Right ventricle myocardium inferior (tissue), 1 donor: ENCODE measurements at regions not wholly inside any gene's neighbourhood (a gene's known extent, or its start where the extent isn't known, plus 50 kb on each side); places are given as distances from the start of the nearest gene placed in this dataset.
"Not testable (repeated sequence)": the region's sequence is repeated elsewhere in the genome, so short reads cannot be mapped to it uniquely, and the experiment has no call there.

Experiments
- ATAC-seq: fragments of 200-7000 bp; cut with Tn5 transposase; one replicate; pipeline ENCODE4 v1.9.1; 2020; ENCODE audit warnings: mild to moderate bottlenecking, moderate library complexity
- DNase-seq: peaks from one replicate; pipeline ENCODE4 v3.0.0; 2021; ENCODE audit errors: missing footprints
- intact Hi-C: fragments of 100-400 bp; cut with DNase I; formaldehyde crosslinking; loops from one replicate; pipeline ENCODE4 v1.11.0; 2022
- donor health status: DM: no; HTN: yes; CAD: no; lungs with severe emphysema.

DNA sequence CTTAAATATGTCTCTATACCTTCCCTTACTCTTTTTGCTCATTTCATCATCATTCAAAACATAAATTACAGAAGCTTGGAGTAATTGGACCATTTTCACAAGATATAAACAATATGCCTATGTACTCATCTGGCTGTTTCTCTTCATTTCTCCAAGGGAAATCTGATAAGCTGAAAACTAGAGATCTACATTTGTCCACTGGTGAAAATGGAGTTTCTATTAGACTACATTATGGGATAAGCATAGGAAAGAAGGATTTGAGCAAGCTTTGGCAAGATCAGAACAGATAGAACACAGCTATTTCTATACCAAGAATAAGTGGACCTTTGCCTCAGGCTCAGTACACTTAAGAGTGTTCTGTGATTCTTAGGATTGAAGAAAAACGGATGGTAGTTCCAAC, 404.4 kb downstream of the GASK1B start:
- intact Hi-C loops: no loop called here
- ATAC-seq (no peak), DNase-seq (no peak)

DNA sequence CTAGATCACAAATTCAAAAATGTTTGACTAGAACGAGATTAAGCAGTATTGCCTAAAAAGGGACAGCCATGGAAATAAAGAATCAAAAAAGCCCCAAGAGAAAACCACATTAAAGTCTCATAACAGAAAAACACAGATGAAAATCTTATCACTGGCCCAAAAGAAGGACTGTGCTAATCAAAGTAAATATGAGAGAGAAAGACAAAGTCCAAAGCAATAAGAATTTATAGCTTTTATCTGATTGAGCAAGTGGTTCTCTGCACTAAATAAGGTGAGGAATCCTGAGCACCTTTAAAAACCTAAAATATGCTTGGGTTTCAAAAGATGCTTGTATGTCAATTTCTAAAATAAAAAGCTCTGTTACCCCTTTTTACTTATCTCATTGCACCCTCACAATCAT, 409.3 kb downstream of the GASK1B start:
- no peak for ATAC-seq
- no peak for DNase-seq
- intact Hi-C loops: no loop called here

DNA sequence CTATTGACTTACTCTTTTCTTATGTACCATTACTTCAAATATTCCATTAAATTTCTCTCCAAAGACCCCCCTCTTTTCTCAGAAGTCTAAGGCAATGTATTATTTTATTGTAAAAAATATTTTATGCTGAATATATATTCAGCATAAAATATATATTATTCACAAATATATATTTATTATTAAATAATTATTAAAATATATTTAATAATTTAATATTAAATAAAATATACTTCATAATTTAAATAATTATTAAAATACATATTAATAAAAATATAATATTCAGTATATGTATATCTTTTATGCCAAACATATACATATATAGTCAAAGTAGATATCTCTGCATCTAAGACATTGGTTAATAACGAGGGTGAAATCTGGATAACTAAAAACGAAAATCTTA, 418.4 kb downstream of the GASK1B start:
- no peak for DNase-seq
- ATAC-seq: no peak
- intact Hi-C loops: no loop called here

DNA sequence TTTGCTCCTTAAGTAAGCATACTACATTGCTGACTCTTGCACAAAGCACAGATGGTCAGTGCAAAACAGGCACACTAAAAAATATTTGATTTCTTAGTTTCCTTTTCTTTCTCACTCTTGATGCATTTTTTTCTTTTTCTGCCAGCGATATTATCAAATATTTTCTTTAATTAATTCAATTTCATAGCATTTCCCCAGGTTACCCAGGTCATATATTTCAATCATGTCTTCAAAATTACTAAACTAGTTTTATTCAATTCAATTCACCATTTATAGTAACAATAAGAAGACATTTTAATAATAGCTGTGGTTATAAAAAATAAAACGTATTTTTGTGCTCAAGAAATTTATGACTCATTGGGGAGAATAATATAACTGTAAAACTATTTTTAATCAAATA, 421.2 kb downstream of the GASK1B start:
- DNase-seq: no peak
- intact Hi-C loops: no loop called here
- ATAC-seq: no peak

DNA sequence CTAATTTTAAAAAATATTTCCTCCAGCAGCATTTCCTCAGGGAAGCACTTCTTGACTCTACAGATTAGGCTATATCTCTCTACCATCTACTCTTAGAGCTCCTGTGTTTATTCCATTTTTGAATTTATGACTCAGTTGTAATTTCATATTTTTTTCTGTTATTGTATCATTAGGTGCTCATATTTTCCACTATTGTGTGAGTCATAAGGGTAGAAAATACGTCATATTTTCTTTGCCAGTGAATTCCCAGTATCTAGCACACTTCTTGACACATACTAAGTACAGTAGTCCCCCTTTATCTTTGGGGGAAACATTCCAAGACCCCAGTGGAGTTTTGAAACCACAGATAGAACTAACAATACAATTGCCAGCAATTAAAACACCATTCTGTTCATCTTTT, 431.2 kb downstream of the GASK1B start:
- DNase-seq: no peak
- intact Hi-C loops: no loop called here
- ATAC-seq: no peak

DNA sequence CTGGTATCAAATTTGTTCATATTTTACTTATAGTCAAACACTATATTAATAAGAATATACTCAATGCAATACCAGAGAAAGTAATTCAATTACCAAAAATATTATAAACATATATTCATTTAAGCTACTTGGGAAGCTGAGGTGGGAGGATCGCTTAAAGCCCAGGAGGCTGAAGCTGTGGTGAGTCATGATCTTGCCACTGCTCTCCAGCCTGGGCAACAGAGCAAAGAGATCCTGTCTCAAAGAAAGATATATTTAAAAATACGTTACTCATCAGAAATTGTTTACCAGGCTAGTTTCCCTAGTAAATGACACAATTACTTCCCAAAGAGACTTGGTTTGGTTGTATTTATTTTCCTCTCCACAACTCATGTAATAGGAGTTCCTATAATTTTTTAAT, 433.6 kb downstream of the GASK1B start:
- ATAC-seq (no peak), DNase-seq (no peak)
- intact Hi-C loops: no loop called here

DNA sequence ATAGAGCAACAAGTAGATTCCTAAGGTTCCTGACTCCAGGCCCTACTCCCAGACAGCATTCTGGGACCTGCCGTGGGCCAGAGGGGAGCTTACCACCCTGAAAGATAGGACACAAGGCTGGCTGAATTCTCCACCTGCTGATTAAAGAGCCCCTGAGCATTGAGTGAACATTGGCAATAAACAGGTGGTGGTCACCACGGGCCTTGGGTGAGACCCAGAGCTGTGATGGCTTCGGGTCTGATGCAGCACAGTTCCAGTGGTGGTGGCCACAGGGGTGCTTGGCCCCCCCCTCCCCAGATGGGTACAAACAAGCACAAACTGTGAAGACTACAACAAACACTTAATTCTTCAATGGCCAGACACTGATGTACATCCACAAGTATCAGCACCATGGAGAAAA, 444.6 kb downstream of the GASK1B start:
- intact Hi-C loops: no loop called here
- ATAC-seq (no peak), DNase-seq (no peak)

DNA sequence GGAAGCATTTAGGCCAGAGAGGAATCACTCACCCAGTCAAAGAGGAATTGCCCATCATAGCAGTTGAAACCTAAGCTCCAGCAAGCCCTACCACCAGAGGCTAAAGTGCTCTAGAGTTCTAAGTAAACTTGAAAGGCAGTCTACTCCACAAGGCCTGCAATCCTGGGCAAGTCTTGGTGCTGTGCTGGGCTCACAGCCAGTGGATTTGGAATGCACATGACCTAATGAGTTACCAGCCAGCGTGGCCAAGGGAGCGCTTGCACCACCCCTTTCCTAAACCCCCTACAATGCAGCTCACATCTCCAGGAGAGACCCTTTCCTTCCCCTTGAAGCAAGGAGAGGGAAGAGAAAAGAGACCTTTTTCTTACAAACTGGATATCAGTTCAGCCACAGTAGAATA, 445.7 kb downstream of the GASK1B start:
- intact Hi-C loops: no loop called here
- DNase-seq: no peak
- ATAC-seq: no peak

DNA sequence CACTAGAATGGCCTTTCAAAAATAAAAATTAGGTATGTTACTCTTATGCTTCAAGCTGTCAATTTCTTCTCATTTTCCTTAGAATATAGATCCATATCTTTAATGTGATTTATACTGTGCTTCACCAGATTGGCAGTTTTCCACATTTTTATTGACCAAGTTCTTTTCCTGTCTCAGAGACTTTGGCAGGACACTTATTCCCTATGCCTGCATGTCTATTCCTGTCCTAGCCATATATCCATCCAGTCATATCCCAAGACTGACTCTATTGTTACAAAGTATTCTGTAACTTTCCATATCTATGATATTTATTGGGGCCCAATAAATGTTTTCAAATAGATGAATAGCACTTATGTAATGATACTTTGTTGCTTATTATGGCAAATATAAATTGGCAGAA, 450.7 kb downstream of the GASK1B start:
- DNase-seq (no peak), ATAC-seq (no peak)
- intact Hi-C loops: no loop called here

DNA sequence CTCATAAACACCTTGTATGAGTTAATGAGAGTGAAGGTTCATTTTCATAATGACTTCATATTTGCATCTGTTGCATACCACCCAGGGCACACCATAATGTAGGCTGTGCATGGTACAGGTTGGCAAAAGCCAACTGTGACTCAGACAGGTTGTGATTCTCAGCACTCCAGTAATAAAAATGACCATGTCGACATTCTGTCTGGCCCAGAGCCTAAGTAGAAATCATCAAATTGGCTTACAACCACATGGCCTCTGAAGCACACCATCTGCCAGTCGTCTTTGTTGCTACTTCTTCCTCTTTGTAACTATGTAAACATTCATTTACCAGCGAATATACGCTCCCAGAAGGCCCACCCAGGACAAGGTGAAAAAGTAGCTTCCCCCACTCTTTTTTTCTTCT, 459.5 kb downstream of the GASK1B start:
- intact Hi-C loops: no loop called here
- DNase-seq: no peak
- ATAC-seq: no peak

DNA sequence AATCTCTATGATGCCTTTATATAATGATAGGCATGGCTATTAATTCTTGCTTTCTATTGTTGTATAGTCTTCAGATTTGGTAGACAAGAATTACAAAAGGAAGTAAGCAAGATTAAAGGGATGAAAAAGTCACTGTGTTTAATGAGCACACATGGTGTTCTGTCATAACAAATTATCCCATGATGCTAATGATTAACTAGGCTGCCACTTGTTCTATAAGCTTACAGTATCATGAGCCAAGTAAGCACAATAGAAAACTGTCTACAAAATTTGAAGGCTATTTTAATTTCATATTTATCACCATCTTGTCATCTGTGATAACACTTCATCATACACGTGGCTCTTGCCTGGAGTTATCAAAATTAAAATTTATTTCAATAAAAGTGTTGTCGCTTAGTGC, 466.7 kb downstream of the GASK1B start:
- intact Hi-C loops: no loop called here
- no peak for ATAC-seq
- DNase-seq: no peak

DNA sequence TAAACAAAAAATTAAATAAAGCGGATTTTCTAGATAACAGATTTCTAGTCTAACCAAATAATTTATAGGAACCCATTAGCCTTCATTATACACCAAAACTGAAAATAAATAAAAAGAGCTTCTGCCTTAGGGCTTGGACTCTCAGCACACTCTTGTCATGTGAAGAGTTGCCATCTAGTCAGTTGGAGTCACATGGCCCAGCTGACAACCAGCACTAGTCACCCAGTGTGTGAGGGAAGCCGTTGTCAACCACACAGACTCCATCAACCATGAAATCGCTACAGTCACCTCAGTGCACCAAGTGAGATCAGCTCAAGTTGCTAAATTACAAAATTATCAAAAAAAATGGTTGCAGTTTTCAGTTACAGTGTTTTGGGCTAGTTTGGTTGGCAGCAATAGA, 470.0 kb downstream of the GASK1B start:
- intact Hi-C loops: loop anchor here (5.0 kb wide), 1 partner anchor 469 kb away; the partner anchor contains the start of gene GASK1B
- DNase-seq (no peak), ATAC-seq (no peak)

DNA sequence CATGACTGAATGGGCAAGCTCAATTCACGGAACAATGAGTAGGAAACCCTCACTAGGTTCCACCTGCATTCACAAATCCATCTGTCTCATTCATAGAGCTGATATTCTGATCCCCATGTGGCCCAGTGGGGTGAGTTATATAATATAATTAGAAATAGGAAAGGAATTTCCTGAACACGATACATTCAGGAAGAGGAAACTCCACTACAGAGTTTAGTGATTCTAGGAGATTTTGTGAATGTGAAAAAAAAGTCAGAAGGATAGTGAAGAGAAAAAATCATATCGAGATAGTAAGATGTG, 471.2 kb downstream of the GASK1B start:
- ATAC-seq (no peak), DNase-seq (no peak)

DNA sequence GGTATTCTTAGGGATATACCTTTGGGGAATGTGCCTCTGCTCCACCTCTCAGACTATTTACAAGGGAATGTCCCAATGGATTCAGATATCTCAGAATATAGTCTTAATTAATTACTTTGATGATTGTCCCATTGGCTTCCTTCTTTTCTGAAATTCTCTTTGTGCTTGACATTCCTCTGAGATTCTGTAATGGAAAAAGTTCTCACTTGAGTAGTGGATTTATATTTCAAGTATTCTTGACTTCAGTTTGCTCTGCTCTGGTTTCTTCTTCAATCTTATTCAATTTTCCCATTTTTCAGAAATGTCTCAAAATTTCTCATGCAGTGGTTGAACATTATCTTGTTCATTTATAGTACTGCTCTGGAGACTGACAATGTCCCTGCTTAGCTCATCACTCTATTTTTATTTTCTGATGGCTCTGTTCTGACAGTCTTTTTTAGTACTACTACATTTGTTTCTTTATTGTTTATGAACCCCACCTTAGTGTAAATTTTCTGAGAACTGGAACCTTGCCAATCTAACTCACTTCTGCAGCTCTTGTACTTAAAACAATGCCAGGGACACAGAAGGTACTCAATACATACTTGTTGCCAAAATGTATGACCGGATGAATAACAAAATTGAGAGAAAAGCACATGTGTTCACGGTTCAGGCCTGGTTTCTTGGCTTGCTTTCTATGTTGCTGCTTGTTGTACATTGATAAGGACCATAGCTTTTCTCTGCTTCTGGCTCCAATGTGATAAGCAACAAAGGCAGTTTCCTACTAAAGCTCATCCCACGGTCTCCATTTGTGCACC, 471.7 kb downstream of the GASK1B start:
- intact Hi-C loops: loop anchor here (5.0 kb wide), 1 partner anchor 471 kb away; the partner anchor contains the start of gene GASK1B
- no peak for ATAC-seq
- DNase-seq: no peak

More for the DNA sequence above, 471.2 kb downstream of the GASK1B start:
- intact Hi-C loops: loop anchor here (5.0 kb wide), 1 partner anchor 471 kb away; the partner anchor contains the start of gene GASK1B

DNA sequence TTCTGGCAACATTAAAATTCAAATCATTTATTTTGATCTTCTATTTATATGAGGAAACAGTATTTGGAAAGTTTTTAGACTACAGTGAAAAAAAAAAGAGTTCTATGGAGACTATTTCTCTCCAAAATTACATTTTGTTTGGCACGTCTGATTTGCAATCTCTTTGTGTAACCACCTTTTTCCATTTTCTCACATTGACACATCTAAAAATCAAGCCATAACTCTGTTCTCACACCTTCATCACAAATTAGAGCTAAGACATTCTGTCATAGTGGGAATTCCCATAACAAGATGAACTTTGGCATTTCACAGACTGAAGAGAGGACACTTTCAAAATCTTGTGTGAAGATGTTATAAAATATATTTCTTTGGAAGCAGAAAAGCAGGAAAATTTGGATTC, 468.9 kb downstream of the GRIA2 start:
- ATAC-seq (no peak), DNase-seq (no peak)
- intact Hi-C loops: no loop called here

DNA sequence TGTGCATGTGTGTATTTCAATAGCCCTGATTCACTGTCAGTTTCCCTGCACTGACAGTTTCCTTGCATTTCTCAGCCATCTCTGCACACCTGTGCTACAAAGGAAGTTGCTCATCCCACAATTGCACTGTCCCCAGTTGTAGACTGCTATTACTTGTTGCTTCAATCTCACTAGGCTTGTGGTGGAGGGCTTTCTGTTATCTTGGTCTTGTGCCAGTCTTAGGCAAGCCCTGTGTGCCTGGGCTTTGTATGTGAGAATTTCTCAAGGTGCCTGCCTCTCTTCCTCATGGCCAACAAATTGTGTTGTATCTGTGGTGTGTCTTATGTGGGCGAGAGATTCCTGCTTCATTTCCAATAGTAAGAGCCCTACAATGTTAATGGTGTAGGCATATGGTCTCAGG, 467.4 kb downstream of the GRIA2 start:
- intact Hi-C loops: no loop called here
- ATAC-seq: no peak
- DNase-seq: no peak

DNA sequence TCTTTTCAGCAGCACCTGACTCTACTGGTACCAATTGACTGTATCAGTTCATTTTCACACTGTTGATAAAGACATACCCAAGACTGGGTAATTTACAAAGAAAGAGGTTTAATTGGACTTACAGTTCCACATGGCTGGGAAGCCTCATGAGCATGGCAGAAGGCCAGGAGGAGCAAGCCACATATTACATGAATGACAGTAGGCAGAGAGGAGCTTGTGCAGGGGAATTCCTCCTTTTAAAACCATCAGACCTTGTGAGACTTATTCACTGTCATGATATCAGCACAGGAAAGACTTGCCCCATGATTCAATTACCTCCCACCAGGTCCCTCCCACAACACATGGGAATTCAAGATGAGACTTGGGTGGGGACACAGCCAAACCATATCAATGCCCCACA, 458.8 kb downstream of the GRIA2 start:
- ATAC-seq, intact Hi-C loops, DNase-seq: not testable (repeated sequence)

DNA sequence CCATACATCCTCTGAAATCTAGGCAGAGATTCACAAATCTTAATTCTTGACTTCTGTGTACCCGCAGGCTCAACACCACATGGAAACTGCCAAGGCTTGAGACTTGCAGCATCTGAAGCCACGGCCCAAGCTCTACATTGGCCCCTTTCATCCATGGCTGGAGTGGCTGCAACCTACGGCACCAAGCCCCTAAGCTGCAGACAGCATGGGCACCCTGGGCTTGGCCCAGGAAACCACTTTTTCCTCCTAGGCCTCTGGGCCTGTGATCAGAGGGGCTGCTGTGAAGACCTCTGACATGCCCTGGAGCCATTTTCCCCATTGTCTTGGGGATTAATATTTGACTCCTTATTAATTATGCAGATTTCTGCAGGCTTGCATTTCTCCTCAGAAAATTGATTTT, 457.9 kb downstream of the GRIA2 start:
- DNase-seq (no peak), ATAC-seq (no peak)
- intact Hi-C loops: no loop called here

DNA sequence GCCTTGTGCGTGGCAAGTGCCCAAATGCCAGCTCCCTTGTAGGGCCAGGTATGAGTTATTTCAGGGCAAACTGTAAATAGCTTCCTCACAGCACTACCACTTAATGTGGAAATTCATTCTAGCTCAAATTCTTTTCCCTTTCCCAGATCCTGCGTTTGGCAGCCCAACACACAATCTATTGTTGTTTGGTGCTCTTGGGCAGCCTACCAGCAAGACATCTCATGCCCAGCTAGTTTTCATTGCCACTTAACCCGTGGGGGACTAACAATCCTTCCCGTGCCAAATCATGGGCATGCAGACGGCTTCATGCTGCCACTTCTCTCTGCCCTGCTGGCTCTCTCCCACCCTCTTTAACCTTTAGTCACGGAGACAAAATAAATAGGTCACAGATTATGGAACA, 454.2 kb downstream of the GRIA2 start:
- DNase-seq (no peak), ATAC-seq (no peak)
- intact Hi-C loops: no loop called here

DNA sequence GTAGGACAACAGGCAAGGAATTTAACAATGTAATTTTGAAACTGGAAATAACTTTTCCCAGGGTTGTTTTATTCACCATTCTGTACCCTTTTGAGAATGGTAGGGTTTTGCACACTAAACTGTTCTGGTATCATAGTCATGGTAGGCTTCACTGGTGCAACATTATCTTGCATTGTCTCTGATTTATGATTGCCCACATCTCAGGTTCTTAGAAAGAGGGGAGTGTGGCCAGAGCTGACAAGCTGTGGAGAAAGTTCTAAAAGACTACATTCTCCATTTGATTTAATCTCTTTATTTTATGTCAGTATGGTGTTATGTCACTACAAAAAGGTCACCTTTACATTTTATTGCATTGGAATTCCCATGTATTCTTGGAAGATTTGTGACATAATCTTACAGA, 447.3 kb downstream of the GRIA2 start:
- ATAC-seq (no peak), DNase-seq (no peak)
- intact Hi-C loops: no loop called here

DNA sequence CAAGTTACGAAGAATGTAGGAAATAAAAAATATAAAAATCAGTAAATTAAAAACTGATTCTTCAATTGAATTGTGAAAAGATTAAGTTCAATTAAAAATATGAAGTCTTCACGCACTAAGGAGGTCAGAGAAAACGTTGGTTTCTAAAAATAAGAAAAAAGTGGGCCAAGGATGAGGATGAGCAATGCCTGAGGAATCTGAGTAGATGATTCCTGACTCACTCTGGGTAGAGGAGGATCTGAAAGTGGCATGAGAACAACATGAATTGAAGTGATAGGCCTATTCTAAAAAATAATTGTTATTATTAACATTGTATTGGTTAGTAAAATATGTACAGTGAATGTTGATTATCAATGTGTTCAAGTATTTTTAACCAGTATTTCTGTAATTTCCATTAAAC, 444.2 kb downstream of the GRIA2 start:
- no peak for ATAC-seq
- DNase-seq: no peak
- intact Hi-C loops: no loop called here
